K562 (cell line): ENCODE measurements at regions not wholly inside any gene's neighbourhood (a gene's known extent, or its start where the extent isn't known, plus 50 kb on each side); places are given as distances from the start of the nearest gene placed in this dataset.

ENCODE experiments used
- EP300 ChIP-seq: IDR thresholded peaks from 2 replicates; pipeline ENCODE4 v1.6.1; 2012; ENCODE audit warnings: low read length, improper control_type of control experiment
- ZNF23 ChIP-seq: fragments of 250-450 bp; sonication (Bioruptor Pico); IDR thresholded peaks from 2 replicates; pipeline ENCODE4 v1.4.0; 2020; ENCODE audit warnings: mild to moderate bottlenecking
- ZNF695 ChIP-seq: fragments of 450-650 bp; formaldehyde crosslinking; IDR thresholded peaks from 2 replicates; pipeline ENCODE4 v1.4.0; 2020; ENCODE audit warnings: mild to moderate bottlenecking, moderate library complexity
- TF ChIP-seq, protein P1 (sequence below), 2 experiments: fragments of 450-650 bp; formaldehyde crosslinking in 1 of 2; IDR thresholded peaks; 2 replicates each; pipeline versions ENCODE4 v1.4.0 to v1.6.1; 2014 to 2020; ENCODE audit warnings: mild to moderate bottlenecking in 2 of 2, borderline replicate concordance in 1 of 2, low read depth in 1 of 2

DNA sequence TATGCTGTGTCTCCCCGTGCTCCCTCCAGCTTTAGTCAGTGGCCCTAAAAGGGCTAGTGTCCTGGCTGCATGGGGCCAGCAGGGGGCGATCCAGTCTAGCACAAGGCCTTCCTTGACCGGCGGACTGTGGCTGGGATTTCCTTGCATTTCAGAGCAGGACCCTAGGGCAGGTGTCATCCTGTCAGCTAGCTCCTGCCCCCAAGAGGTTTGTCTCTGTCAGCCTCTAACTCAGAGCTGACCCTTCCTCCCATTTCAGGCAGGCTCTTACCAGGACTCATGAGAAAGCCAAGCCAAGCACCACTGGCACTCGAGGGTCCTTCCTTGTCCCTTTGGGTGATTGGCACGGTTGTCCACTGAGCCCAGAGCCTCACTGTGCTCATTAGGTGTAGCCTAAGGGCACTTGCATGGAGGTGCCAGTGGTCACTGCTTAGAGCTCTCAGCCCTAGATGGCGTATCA lies 140.3 kb downstream of the RPIA start (continued):
- TF ChIP-seq ZNF695 (CRISPR knock-in tag) (no peak), ZNF23 (CRISPR knock-in tag) (no peak), EP300 (no peak)
- TF ChIP-seq, protein P1, sequence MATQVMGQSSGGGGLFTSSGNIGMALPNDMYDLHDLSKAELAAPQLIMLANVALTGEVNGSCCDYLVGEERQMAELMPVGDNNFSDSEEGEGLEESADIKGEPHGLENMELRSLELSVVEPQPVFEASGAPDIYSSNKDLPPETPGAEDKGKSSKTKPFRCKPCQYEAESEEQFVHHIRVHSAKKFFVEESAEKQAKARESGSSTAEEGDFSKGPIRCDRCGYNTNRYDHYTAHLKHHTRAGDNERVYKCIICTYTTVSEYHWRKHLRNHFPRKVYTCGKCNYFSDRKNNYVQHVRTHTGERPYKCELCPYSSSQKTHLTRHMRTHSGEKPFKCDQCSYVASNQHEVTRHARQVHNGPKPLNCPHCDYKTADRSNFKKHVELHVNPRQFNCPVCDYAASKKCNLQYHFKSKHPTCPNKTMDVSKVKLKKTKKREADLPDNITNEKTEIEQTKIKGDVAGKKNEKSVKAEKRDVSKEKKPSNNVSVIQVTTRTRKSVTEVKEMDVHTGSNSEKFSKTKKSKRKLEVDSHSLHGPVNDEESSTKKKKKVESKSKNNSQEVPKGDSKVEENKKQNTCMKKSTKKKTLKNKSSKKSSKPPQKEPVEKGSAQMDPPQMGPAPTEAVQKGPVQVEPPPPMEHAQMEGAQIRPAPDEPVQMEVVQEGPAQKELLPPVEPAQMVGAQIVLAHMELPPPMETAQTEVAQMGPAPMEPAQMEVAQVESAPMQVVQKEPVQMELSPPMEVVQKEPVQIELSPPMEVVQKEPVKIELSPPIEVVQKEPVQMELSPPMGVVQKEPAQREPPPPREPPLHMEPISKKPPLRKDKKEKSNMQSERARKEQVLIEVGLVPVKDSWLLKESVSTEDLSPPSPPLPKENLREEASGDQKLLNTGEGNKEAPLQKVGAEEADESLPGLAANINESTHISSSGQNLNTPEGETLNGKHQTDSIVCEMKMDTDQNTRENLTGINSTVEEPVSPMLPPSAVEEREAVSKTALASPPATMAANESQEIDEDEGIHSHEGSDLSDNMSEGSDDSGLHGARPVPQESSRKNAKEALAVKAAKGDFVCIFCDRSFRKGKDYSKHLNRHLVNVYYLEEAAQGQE (IDR thresholded peaks at IDR 0.05; ENCODE audit: borderline replicate concordance), result peak; percentile 59; the same call in 1 of the 2 replicates
- TF ChIP-seq, protein P1 (CRISPR knock-in tag; IDR thresholded peaks at IDR 0.05; ENCODE audit: low read depth), result no peak
